Spleen (tissue), 7 donors: ENCODE measurements at regions not wholly inside any gene's neighbourhood (a gene's known extent, or its start where the extent isn't known, plus 50 kb on each side); places are given as distances from the start of the nearest gene placed in this dataset.

Source experiments
- POLR2AphosphoS5 ChIP-seq, 3 donors: sonication (generic); formaldehyde crosslinking; IDR thresholded peaks; one replicate each; pipeline ENCODE4 v1.5.1; 2017; ENCODE audit warnings: antibody characterized with exemption in 3 of 3
- TF ChIP-seq, protein P1 (sequence below), 11 experiments: fragments of 200-600 bp in 7 of 11; fragments of 450-650 bp in 4 of 11; sonication (generic) in 4 of 11; IDR thresholded peaks in 8 of 11; conservative IDR thresholded peaks in 3 of 11; 1 replicate in 7 of 11; 2 replicates in 4 of 11; pipeline versions ENCODE4 v1.4.0 to v1.8.0; 2016 to 2021; ENCODE audit warnings: antibody characterized with exemption in 11 of 11, inconsistent platforms in 4 of 11, mild to moderate bottlenecking in 1 of 11
- donor health status: DM: no; HTN: no; CAD: no; lungs with moderate emphysema.
- donor health status: DM: no; HTN: no; CAD: no.
- donor health status: DM: no; HTN: no; CAD: no.

GRCh38 chr9:109972026-109972882 lies 192.3 kb downstream of the PALM2AKAP2 start:
- TF ChIP-seq, protein P1, sequence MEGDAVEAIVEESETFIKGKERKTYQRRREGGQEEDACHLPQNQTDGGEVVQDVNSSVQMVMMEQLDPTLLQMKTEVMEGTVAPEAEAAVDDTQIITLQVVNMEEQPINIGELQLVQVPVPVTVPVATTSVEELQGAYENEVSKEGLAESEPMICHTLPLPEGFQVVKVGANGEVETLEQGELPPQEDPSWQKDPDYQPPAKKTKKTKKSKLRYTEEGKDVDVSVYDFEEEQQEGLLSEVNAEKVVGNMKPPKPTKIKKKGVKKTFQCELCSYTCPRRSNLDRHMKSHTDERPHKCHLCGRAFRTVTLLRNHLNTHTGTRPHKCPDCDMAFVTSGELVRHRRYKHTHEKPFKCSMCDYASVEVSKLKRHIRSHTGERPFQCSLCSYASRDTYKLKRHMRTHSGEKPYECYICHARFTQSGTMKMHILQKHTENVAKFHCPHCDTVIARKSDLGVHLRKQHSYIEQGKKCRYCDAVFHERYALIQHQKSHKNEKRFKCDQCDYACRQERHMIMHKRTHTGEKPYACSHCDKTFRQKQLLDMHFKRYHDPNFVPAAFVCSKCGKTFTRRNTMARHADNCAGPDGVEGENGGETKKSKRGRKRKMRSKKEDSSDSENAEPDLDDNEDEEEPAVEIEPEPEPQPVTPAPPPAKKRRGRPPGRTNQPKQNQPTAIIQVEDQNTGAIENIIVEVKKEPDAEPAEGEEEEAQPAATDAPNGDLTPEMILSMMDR (IDR thresholded peaks at IDR 0.05 in 8 of 11, conservative IDR thresholded peaks at IDR 0.05 in 3 of 11): peak in 10 of 11 experiments; percentile 10 to 58 (median 42)
- peak in 2 of 3 donors; percentile 17 to 47 for TF ChIP-seq POLR2AphosphoS5 (IDR thresholded peaks at IDR 0.05)
